ENCODE measurements at regions not wholly inside any gene's neighbourhood (a gene's known extent, or its start where the extent isn't known, plus 50 kb on each side); places are given as distances from the start of the nearest gene placed in this dataset.

- TF ChIP-seq CTCF (conservative IDR thresholded peaks at IDR 0.05; ENCODE audit: low read length) (peak; percentile 96), EZH2phosphoT487 (IDR thresholded peaks at IDR 0.05; ENCODE audit: borderline replicate concordance, low read depth, low read length) (no peak)
- Histone ChIP-seq H2AFZ (ENCODE audit: low read length) (peak overlapping the region; percentile 96), H3K27ac (ENCODE audit: low read depth, low read length, poor library complexity, severe bottlenecking) (no peak overlapping the region), H3K36me3 (ENCODE audit: insufficient read depth, low read length) (no peaks in the 10 kb centered on the region), H3K9me3 (ENCODE audit: low read length) (no peaks in the 10 kb centered on the region), H3K79me2 (ENCODE audit: insufficient read depth, low read depth, low read length) (no peaks in the 10 kb centered on the region), H3K4me3 (ENCODE audit: low read depth, low read length, poor library complexity, severe bottlenecking) (peak overlapping the region; percentile 52), H3K4me1 (ENCODE audit: insufficient read depth, low read length, poor library complexity, severe bottlenecking) (peaks cover 6% of the 10 kb centered on the region), H3K4me2 (ENCODE audit: low read length) (peak overlapping the region; percentile 69), H4K20me1 (ENCODE audit: insufficient read depth, low read length) (no peaks in the 10 kb centered on the region), H3K9me2 (ENCODE audit: insufficient read depth, low read length) (no peaks in the 10 kb centered on the region)
- intact Hi-C loops (cut with micrococcal nuclease; ENCODE audit: unreplicated experiment), result loop anchor here (5.0 kb wide), 1 partner anchor 427 kb away; the partner anchor contains the start of gene HOXD8
- no TSS peak for BruUV-seq (replicated peaks)
- DNase-seq (ENCODE audit: low spot score), result peak; percentile 63
- ChIA-PET CTCF (ENCODE audit: unreplicated experiment) (interaction anchor here (0.6 to 1.1 kb wide), 2 partner anchors 21 to 99 kb away, joined by 3 to 6 read pairs; no protein-coding TSS in a partner anchor), POLR2A (interaction anchor here (0.5 to 1.2 kb wide), 5 partner anchors 19 to 422 kb away, joined by 3 to 7 read pairs (median 4); no protein-coding TSS in a partner anchor)
Observed at GRCh38 chr2:176554101-176555048, 285.1 kb downstream of the MTX2 start.

GRCh38 chr2:176555112-176555511 is 285.9 kb downstream of the MTX2 start:
- ChIA-PET CTCF (ENCODE audit: unreplicated experiment) (interaction anchor here (0.6 to 1.1 kb wide), 2 partner anchors 20 to 100 kb away, joined by 3 to 6 read pairs; no protein-coding TSS in a partner anchor), POLR2A (interaction anchor here (0.9 kb wide), 1 partner anchor 18 kb away, joined by 3 read pairs; no protein-coding TSS in a partner anchor)
- intact Hi-C loops (cut with micrococcal nuclease; ENCODE audit: unreplicated experiment), result no loop called here
- no TSS peak for BruUV-seq (replicated peaks)
- Histone ChIP-seq H2AFZ (ENCODE audit: low read length) (no peak overlapping the region), H4K20me1 (ENCODE audit: insufficient read depth, low read length) (no peaks in the 10 kb centered on the region), H3K9me3 (ENCODE audit: low read length) (no peaks in the 10 kb centered on the region), H3K4me3 (ENCODE audit: low read depth, low read length, poor library complexity, severe bottlenecking) (no peak overlapping the region), H3K4me2 (ENCODE audit: low read length) (no peak overlapping the region), H3K36me3 (ENCODE audit: insufficient read depth, low read length) (no peaks in the 10 kb centered on the region), H3K27ac (ENCODE audit: low read depth, low read length, poor library complexity, severe bottlenecking) (no peak overlapping the region), H3K9me2 (ENCODE audit: insufficient read depth, low read length) (no peaks in the 10 kb centered on the region), H3K4me1 (ENCODE audit: insufficient read depth, low read length, poor library complexity, severe bottlenecking) (peaks cover 6% of the 10 kb centered on the region), H3K79me2 (ENCODE audit: insufficient read depth, low read depth, low read length) (no peaks in the 10 kb centered on the region)
- DNase-seq (ENCODE audit: low spot score), result no peak
- TF ChIP-seq EZH2phosphoT487 (IDR thresholded peaks at IDR 0.05; ENCODE audit: borderline replicate concordance, low read depth, low read length) (no peak), CTCF (conservative IDR thresholded peaks at IDR 0.05; ENCODE audit: low read length) (no peak)

GRCh38 chr2:176555781-176556180 is 286.5 kb downstream of the MTX2 start:
- intact Hi-C loops (cut with micrococcal nuclease; ENCODE audit: unreplicated experiment), result no loop called here
- no peak overlapping the region for H3K27ac ChIP-seq (ENCODE audit: low read depth, low read length, poor library complexity, severe bottlenecking)
- H3K4me1 ChIP-seq (ENCODE audit: insufficient read depth, low read length, poor library complexity, severe bottlenecking), result peaks cover 6% of the 10 kb centered on the region
- no TSS peak for BruUV-seq (replicated peaks)
- no peaks in the 10 kb centered on the region for H4K20me1 ChIP-seq (ENCODE audit: insufficient read depth, low read length)
- no peaks in the 10 kb centered on the region for H3K9me3 ChIP-seq (ENCODE audit: low read length)
- H3K79me2 ChIP-seq (ENCODE audit: insufficient read depth, low read depth, low read length), result no peaks in the 10 kb centered on the region
- no peak overlapping the region for H2AFZ ChIP-seq (ENCODE audit: low read length)
- H3K9me2 ChIP-seq (ENCODE audit: insufficient read depth, low read length), result no peaks in the 10 kb centered on the region
- ChIA-PET POLR2A (no interaction called here), CTCF (ENCODE audit: unreplicated experiment) (no interaction called here)
- TF ChIP-seq CTCF (conservative IDR thresholded peaks at IDR 0.05; ENCODE audit: low read length), result no peak
- no peak for TF ChIP-seq EZH2phosphoT487 (IDR thresholded peaks at IDR 0.05; ENCODE audit: borderline replicate concordance, low read depth, low read length)
- no peaks in the 10 kb centered on the region for H3K36me3 ChIP-seq (ENCODE audit: insufficient read depth, low read length)
- H3K4me3 ChIP-seq (ENCODE audit: low read depth, low read length, poor library complexity, severe bottlenecking), result no peak overlapping the region
- DNase-seq (ENCODE audit: low spot score), result no peak
- no peak overlapping the region for H3K4me2 ChIP-seq (ENCODE audit: low read length)
